Fibroblast of lung (primary cell): ENCODE measurements at regions not wholly inside any gene's neighbourhood (a gene's known extent, or its start where the extent isn't known, plus 50 kb on each side); places are given as distances from the start of the nearest gene placed in this dataset.

Experiments
- DNase-seq, 2 donors: peaks; one replicate each; pipeline versions ENCODE4 v3.0.0 to v3.0.0-alpha.2; 2010; ENCODE audit warnings: low read depth in 2 of 2
- H2AFZ ChIP-seq: 2 replicates; pipeline ENCODE4 v1.5.1; 2012; ENCODE audit warnings: low read length, control low read depth, inconsistent platforms
- H3K27ac ChIP-seq: 2 replicates; pipeline ENCODE4 v1.5.1; 2011; ENCODE audit warnings: low read length, control low read depth; ENCODE audit not compliant: insufficient read depth
- H3K27me3 ChIP-seq: 2 replicates; pipeline ENCODE4 v1.5.1; 2011; ENCODE audit warnings: mild to moderate bottlenecking, low read length; ENCODE audit not compliant: control insufficient read depth, insufficient read depth
- H3K36me3 ChIP-seq: 2 replicates; pipeline ENCODE4 v1.5.1; 2011; ENCODE audit warnings: low read length; ENCODE audit not compliant: control insufficient read depth, insufficient read depth
- H3K4me1 ChIP-seq: 2 replicates; pipeline ENCODE4 v1.5.1; 2011; ENCODE audit warnings: low read length; ENCODE audit not compliant: control insufficient read depth, insufficient read depth; ENCODE audit errors: extremely low read depth
- H3K4me2 ChIP-seq: 2 replicates; pipeline ENCODE4 v1.5.1; 2011; ENCODE audit warnings: low read length, control low read depth; ENCODE audit not compliant: insufficient read depth; ENCODE audit errors: extremely low read depth
- H3K4me3 ChIP-seq, 4 experiments: fragments of 200-600 bp in 1 of 4; sonication (generic) in 1 of 4; replicated peaks in 1 of 4; 2 replicates each; pipeline ENCODE4 v1.5.1; 2011 to 2016; ENCODE audit warnings: low read length in 4 of 4, low read depth in 3 of 4, mild to moderate bottlenecking in 3 of 4, control low read depth in 2 of 4, inconsistent platforms in 1 of 4, mixed read lengths in 1 of 4; ENCODE audit not compliant: insufficient read depth in 1 of 4; ENCODE audit errors: control extremely low read depth in 1 of 4
- H3K79me2 ChIP-seq: 2 replicates; pipeline ENCODE4 v1.5.1; 2012; ENCODE audit warnings: mild to moderate bottlenecking, low read length, inconsistent platforms; ENCODE audit not compliant: control insufficient read depth, insufficient read depth
- H3K9ac ChIP-seq: 2 replicates; pipeline ENCODE4 v1.5.1; 2011; ENCODE audit warnings: mild to moderate bottlenecking, low read length, control low read depth; ENCODE audit not compliant: insufficient read depth
- H3K9me3 ChIP-seq: 2 replicates; pipeline ENCODE4 v1.5.1; 2012; ENCODE audit warnings: low read depth, low read length; ENCODE audit not compliant: control insufficient read depth, insufficient read depth
- H4K20me1 ChIP-seq: 2 replicates; pipeline ENCODE4 v1.5.1; 2011; ENCODE audit warnings: low read length; ENCODE audit not compliant: control insufficient read depth, insufficient read depth; ENCODE audit errors: extremely low read depth
- CTCF ChIP-seq, 2 donors: IDR thresholded peaks in 1 of 2; conservative IDR thresholded peaks in 1 of 2; 1 replicate in 1 of 2; 2 replicates in 1 of 2; pipeline ENCODE4 v1.5.1; 2011 to 2012; ENCODE audit warnings: low read length in 2 of 2, control low read depth in 1 of 2, inconsistent platforms in 1 of 2, low read depth in 1 of 2, mild to moderate bottlenecking in 1 of 2
- EZH2 ChIP-seq: IDR thresholded peaks from 2 replicates; pipeline ENCODE4 v1.5.1; 2012; ENCODE audit warnings: low read length, control low read depth, mild to moderate bottlenecking; ENCODE audit errors: missing control alignments

DNA sequence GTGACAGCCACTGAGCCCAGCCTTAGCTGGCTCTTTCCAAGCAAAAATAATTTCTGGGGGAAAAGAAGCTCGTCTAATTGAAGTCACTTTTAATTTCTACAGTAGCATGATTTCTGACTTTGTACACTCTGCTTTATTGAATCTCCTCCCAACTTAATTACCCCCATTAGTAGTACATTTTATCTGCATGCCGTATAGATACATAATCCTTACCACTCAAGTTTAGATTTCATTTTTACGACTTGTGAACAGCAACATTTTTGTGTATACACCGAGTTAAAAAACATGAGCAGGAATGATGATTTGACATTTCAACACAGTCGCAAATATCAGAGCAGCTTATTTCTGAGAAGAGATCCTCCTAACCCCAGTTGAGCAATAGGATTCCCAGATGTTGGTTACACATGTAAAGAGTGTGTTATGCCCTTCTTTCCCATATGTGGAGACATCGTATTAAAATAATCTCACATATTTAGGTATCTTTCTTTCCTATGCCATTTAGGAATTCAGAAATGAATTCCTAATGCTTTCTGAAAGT is 127.3 kb upstream of the MTHFD1L start:
- H3K27me3 ChIP-seq, result no peaks in the 10 kb centered on the region
- H4K20me1 ChIP-seq, result no peaks in the 10 kb centered on the region
- H3K79me2 ChIP-seq, result no peaks in the 10 kb centered on the region
- no peaks in the 10 kb centered on the region for H3K9me3 ChIP-seq
- H3K27ac ChIP-seq, result no peak overlapping the region
- no peaks in the 10 kb centered on the region for H3K4me1 ChIP-seq
- no peak overlapping the region for H3K4me3 ChIP-seq
- H3K9ac ChIP-seq, result no peak overlapping the region
- no peak overlapping the region for H3K4me2 ChIP-seq
- no peak overlapping the region for H2AFZ ChIP-seq
- peak in 1 of 2 donors; percentile 5 for DNase-seq
- H3K36me3 ChIP-seq, result no peaks in the 10 kb centered on the region
- TF ChIP-seq EZH2, result no peak
- TF ChIP-seq CTCF (conservative IDR thresholded peaks at IDR 0.05 in 1 of 2, IDR thresholded peaks at IDR 0.05 in 1 of 2; ENCODE audit: low read depth in 1 of 2, low read length in 2 of 2), result no peak

DNA sequence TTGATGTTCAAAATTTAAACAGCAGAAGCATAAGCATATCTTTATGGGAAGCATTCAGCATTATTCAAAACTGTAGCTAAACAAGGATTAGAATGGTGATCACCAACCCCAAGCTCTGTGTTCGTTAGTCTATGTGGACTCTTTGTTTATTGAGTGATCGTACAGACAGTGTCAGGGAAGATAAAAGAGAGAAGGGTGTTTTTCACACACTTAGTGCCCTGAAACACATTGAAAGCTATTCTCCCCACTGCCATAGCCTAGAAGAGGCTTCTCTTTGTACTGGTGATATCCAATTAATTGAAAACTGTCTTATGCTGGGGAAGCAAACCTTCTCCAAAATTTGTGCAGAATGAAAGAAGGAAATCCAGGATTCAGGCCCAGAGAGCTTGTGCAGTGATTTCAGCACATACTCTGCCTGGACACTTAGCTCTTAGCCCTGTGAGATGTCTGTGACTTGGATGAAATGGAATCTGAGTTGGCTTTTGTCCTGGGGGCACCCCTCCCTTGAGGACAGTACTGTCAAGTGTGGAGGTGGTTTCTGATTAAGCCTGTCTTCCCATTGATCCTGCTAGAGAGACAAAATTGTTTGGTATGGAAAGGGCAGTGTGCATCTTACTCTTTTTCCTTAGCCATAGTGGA is 125.7 kb upstream of the MTHFD1L start:
- Histone ChIP-seq H3K4me2 (no peak overlapping the region), H3K27ac (no peak overlapping the region), H3K79me2 (no peaks in the 10 kb centered on the region), H3K4me3 (no peak overlapping the region), H3K9ac (no peak overlapping the region), H4K20me1 (no peaks in the 10 kb centered on the region), H2AFZ (no peak overlapping the region), H3K27me3 (no peaks in the 10 kb centered on the region), H3K36me3 (no peaks in the 10 kb centered on the region), H3K4me1 (no peaks in the 10 kb centered on the region), H3K9me3 (no peaks in the 10 kb centered on the region)
- TF ChIP-seq CTCF (conservative IDR thresholded peaks at IDR 0.05 in 1 of 2, IDR thresholded peaks at IDR 0.05 in 1 of 2; ENCODE audit: low read depth in 1 of 2, low read length in 2 of 2) (no peak), EZH2 (no peak)
- peak in 1 of 2 donors; percentile 37 for DNase-seq

DNA sequence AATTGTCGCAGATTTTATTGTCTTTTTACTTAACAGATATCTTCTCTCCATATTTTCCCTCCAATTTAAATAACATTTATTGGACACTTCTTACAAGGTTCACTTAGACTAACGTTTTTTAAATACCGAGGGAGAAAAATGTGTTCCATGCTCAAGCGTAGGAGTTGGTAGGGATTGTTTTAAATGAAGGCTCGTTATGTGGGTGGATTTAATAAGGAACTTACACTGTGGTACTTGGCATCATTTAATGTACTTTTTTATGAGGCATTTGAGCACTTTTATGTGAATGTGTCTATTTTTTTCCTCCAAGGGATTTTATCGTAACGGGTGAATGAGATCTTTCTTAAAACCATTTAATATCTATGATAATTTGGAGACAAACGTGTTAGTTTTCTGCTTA is 125.0 kb upstream of the MTHFD1L start:
- Histone ChIP-seq H3K4me3 (no peak overlapping the region), H3K4me2 (no peak overlapping the region), H3K4me1 (no peaks in the 10 kb centered on the region), H3K9me3 (no peaks in the 10 kb centered on the region), H2AFZ (no peak overlapping the region), H3K27me3 (no peaks in the 10 kb centered on the region), H3K79me2 (no peaks in the 10 kb centered on the region), H3K9ac (no peak overlapping the region), H3K27ac (no peak overlapping the region), H4K20me1 (no peaks in the 10 kb centered on the region), H3K36me3 (no peaks in the 10 kb centered on the region)
- DNase-seq, result no peak
- TF ChIP-seq CTCF (conservative IDR thresholded peaks at IDR 0.05 in 1 of 2, IDR thresholded peaks at IDR 0.05 in 1 of 2; ENCODE audit: low read depth in 1 of 2, low read length in 2 of 2) (no peak), EZH2 (no peak)
